Thyroid gland (tissue), 4 donors: ENCODE measurements at regions not wholly inside any gene's neighbourhood (a gene's known extent, or its start where the extent isn't known, plus 50 kb on each side); places are given as distances from the start of the nearest gene placed in this dataset.
"Not testable (repeated sequence)": the region's sequence is repeated elsewhere in the genome, so short reads cannot be mapped to it uniquely, and the experiment has no call there.

Experiments
- DNase-seq, 2 donors: peaks; one replicate each; pipeline ENCODE4 v3.0.0-alpha.2; 2019
- H3K27ac ChIP-seq, 3 donors: fragments of 200-600 bp; sonication (generic); 1 replicate in 2 of 3; 2 replicates in 1 of 3; pipeline ENCODE4 v1.5.1; 2016 to 2019; ENCODE audit warnings: mild to moderate bottlenecking in 1 of 3, moderate library complexity in 1 of 3
- H3K27me3 ChIP-seq: fragments of 200-600 bp; sonication (generic); one replicate; pipeline ENCODE4 v1.5.1; 2019
- H3K36me3 ChIP-seq, 2 donors: fragments of 200-600 bp; sonication (generic); one replicate each; pipeline ENCODE4 v1.5.1; 2016 to 2019
- H3K4me1 ChIP-seq, 2 donors: fragments of 200-600 bp; sonication (generic); one replicate each; pipeline ENCODE4 v1.5.1; 2017 to 2019
- H3K4me3 ChIP-seq, 3 donors: fragments of 200-600 bp; sonication (generic); replicated peaks in 1 of 3; 1 replicate in 2 of 3; 2 replicates in 1 of 3; pipeline ENCODE4 v1.5.1; 2016; ENCODE audit warnings: mild to moderate bottlenecking in 1 of 3
- H3K9me3 ChIP-seq: fragments of 200-600 bp; sonication (generic); one replicate; pipeline ENCODE4 v1.5.1; 2017
- CTCF ChIP-seq, 6 experiments: fragments of 200-600 bp in 3 of 6; fragments of 450-650 bp in 3 of 6; sonication (generic) in 3 of 6; IDR thresholded peaks; one replicate each; pipeline ENCODE4 v1.5.1; 2016 to 2019; ENCODE audit warnings: antibody characterized with exemption in 6 of 6, mild to moderate bottlenecking in 2 of 6, inconsistent platforms in 1 of 6, moderate library complexity in 1 of 6
- POLR2A ChIP-seq, 2 donors: fragments of 450-650 bp; IDR thresholded peaks; one replicate each; pipeline ENCODE4 v1.6.1; 2017; ENCODE audit warnings: antibody characterized with exemption in 2 of 2, mild to moderate bottlenecking in 2 of 2, moderate library complexity in 1 of 2
- WGBS, 2 donors: methylation state at CpG; one replicate each; pipeline ENCODE4 v1.1.5; 2017; 5-methylcytosine and 5-hydroxymethylcytosine counted together
- intact Hi-C: fragments of 100-400 bp; cut with DNase I; formaldehyde crosslinking; loops from one replicate; pipeline ENCODE4 v1.15.1; 2023

GRCh38 chr4:108417923-108418322, 202.5 kb upstream of the RPL34 start:
- H3K4me3 ChIP-seq, result no peak overlapping the region
- H3K4me1 ChIP-seq, result no peaks in the 10 kb centered on the region
- no peaks in the 10 kb centered on the region for H3K9me3 ChIP-seq
- TF ChIP-seq CTCF (IDR thresholded peaks at IDR 0.05) (no peak), POLR2A (IDR thresholded peaks at IDR 0.05) (no peak)
- 79 to 82% methylated on average over 1 of the region's 1 CpG for WGBS, 2 donors
- intact Hi-C loops, result no loop called here
- H3K27me3 ChIP-seq, result no peaks in the 10 kb centered on the region
- H3K27ac ChIP-seq, result no peak overlapping the region
- no peak for DNase-seq
- no peaks in the 10 kb centered on the region for H3K36me3 ChIP-seq

- no peak overlapping the region for H3K4me3 ChIP-seq
- H3K27ac ChIP-seq, result no peak overlapping the region
- H3K27me3 ChIP-seq, result no peaks in the 10 kb centered on the region
- H3K9me3 ChIP-seq, result no peaks in the 10 kb centered on the region
- no peak for TF ChIP-seq CTCF (IDR thresholded peaks at IDR 0.05)
- TF ChIP-seq POLR2A (IDR thresholded peaks at IDR 0.05), result no peak
- H3K36me3 ChIP-seq, result no peaks in the 10 kb centered on the region
- WGBS, 2 donors, result 76 to 87% methylated on average over 3 of the region's 3 CpGs
- intact Hi-C loops, result no loop called here
- DNase-seq, result no peak
- no peaks in the 10 kb centered on the region for H3K4me1 ChIP-seq
These were observed 203.5 kb upstream of the RPL34 start for GRCh38 chr4:108416831-108417230.

- no peaks in the 10 kb centered on the region for H3K36me3 ChIP-seq
- intact Hi-C loops, result no loop called here
These were observed 205.0 kb upstream of the RPL34 start for GRCh38 chr4:108415389-108415788.

GRCh38 chr4:108411836-108412235, 208.5 kb upstream of the RPL34 start:
- 86 to 100% methylated on average over 1 to 2 of the region's 2 CpGs for WGBS, 2 donors

More at GRCh38 chr4:108415389-108415788, 205.0 kb upstream of the RPL34 start:
- Histone ChIP-seq H3K9me3 (no peaks in the 10 kb centered on the region), H3K27ac (no peak overlapping the region), H3K4me1 (no peaks in the 10 kb centered on the region), H3K4me3 (no peak overlapping the region), H3K27me3 (no peaks in the 10 kb centered on the region)
- 96 to 97% methylated on average over 4 to 7 of the region's 7 CpGs for WGBS, 2 donors
- no peak for DNase-seq
- TF ChIP-seq CTCF (IDR thresholded peaks at IDR 0.05), result no peak
- no peak for TF ChIP-seq POLR2A (IDR thresholded peaks at IDR 0.05)

GRCh38 chr4:108409691-108410090, 210.7 kb upstream of the RPL34 start:
- H3K4me1 ChIP-seq, H3K4me3 ChIP-seq, intact Hi-C loops, H3K36me3 ChIP-seq, H3K9me3 ChIP-seq, DNase-seq, H3K27ac ChIP-seq, H3K27me3 ChIP-seq: not testable (repeated sequence)
- WGBS, 2 donors, result no CpG with 5 or more reads among the region's 36 CpGs

More at GRCh38 chr4:108411836-108412235, 208.5 kb upstream of the RPL34 start:
- H3K27me3 ChIP-seq, result no peaks in the 10 kb centered on the region
- intact Hi-C loops, result no loop called here
- no peak overlapping the region for H3K4me3 ChIP-seq
- H3K4me1 ChIP-seq, result no peaks in the 10 kb centered on the region
- H3K9me3 ChIP-seq, result no peaks in the 10 kb centered on the region
- no peaks in the 10 kb centered on the region for H3K36me3 ChIP-seq
- DNase-seq, result no peak
- no peak overlapping the region for H3K27ac ChIP-seq
- TF ChIP-seq POLR2A (IDR thresholded peaks at IDR 0.05) (no peak), CTCF (IDR thresholded peaks at IDR 0.05) (no peak)

- intact Hi-C loops, result no loop called here
- Histone ChIP-seq H3K36me3 (no peaks in the 10 kb centered on the region), H3K4me3 (no peak overlapping the region), H3K4me1 (no peaks in the 10 kb centered on the region), H3K27ac (no peak overlapping the region), H3K27me3 (no peaks in the 10 kb centered on the region), H3K9me3 (no peaks in the 10 kb centered on the region)
- 92 to 100% methylated on average over 2 of the region's 2 CpGs for WGBS, 2 donors
- no peak for DNase-seq
- TF ChIP-seq POLR2A (IDR thresholded peaks at IDR 0.05) (no peak), CTCF (IDR thresholded peaks at IDR 0.05) (no peak)
These were observed 214.8 kb upstream of the RPL34 start for GRCh38 chr4:108405586-108405985.
